BJ (cell line): ENCODE measurements at regions not wholly inside any gene's neighbourhood (a gene's known extent, or its start where the extent isn't known, plus 50 kb on each side); places are given as distances from the start of the nearest gene placed in this dataset.

Experiments used
- CTCF ChIA-PET: fragments of 350-600 bp; formaldehyde crosslinking; extraction: SDS; loops from one replicate; lab custom pipeline; 2021; ENCODE audit warnings: antibody characterized with exemption, inconsistent platforms; lab: Yijun Ruan, JAX
- POLR2A ChIA-PET: fragments of 300-600 bp; sonication (Branson Sonifier 250); formaldehyde crosslinking; extraction: SDS; loops from one replicate; lab custom pipeline; 2021; ENCODE audit warnings: antibody characterized with exemption; lab: Charles Lee
- DNase-seq: peaks from one replicate; pipeline ENCODE4 v3.0.0-alpha.2; 2011; ENCODE audit warnings: low read depth
- H3K27me3 ChIP-seq: 2 replicates; pipeline ENCODE4 v1.6.0; 2011; ENCODE audit warnings: low read length; ENCODE audit not compliant: control insufficient read depth, insufficient read depth
- H3K36me3 ChIP-seq: 2 replicates; pipeline ENCODE4 v1.5.1; 2011; ENCODE audit warnings: low read length; ENCODE audit not compliant: control insufficient read depth, insufficient read depth
- H3K4me3 ChIP-seq: 2 replicates; pipeline ENCODE4 v1.5.1; 2011; ENCODE audit warnings: low read depth, mild to moderate bottlenecking, control low read depth, low read length
- TF ChIP-seq, protein P1 (sequence below): IDR thresholded peaks from 2 replicates; pipeline ENCODE4 v1.5.1; 2011; ENCODE audit warnings: low read depth, mild to moderate bottlenecking, control low read depth, inconsistent platforms, low read length, moderate library complexity; ENCODE audit not compliant: insufficient read depth

DNA sequence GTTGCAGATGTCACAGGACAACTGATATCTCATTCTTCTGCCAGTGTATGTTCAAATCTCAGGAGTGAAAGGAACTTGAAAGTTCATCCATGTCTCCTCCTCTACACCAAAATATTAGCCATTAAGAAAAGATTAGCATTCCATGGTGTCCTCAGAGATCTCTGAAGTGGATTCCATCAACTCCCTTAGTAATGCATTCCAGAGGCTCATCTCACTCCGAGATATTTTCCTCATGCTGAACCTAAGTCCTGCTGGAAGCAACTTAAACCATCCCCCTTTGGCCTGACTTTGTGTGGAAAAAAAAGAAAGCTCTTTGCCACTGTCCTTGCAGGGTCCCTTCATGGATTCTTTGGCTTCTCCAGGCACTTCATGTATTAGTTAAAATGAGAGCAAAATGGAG, 155.7 kb upstream of the ZNF462 start:
- ChIA-PET CTCF (interaction anchor here (1.4 kb wide), 1 partner anchor 68 kb away, joined by 3 read pairs; no protein-coding TSS in a partner anchor), POLR2A (no interaction called here)
- Histone ChIP-seq H3K4me3 (no peak overlapping the region), H3K36me3 (no peaks in the 10 kb centered on the region), H3K27me3 (no peaks in the 10 kb centered on the region)
- no peak for DNase-seq
- TF ChIP-seq, protein P1, sequence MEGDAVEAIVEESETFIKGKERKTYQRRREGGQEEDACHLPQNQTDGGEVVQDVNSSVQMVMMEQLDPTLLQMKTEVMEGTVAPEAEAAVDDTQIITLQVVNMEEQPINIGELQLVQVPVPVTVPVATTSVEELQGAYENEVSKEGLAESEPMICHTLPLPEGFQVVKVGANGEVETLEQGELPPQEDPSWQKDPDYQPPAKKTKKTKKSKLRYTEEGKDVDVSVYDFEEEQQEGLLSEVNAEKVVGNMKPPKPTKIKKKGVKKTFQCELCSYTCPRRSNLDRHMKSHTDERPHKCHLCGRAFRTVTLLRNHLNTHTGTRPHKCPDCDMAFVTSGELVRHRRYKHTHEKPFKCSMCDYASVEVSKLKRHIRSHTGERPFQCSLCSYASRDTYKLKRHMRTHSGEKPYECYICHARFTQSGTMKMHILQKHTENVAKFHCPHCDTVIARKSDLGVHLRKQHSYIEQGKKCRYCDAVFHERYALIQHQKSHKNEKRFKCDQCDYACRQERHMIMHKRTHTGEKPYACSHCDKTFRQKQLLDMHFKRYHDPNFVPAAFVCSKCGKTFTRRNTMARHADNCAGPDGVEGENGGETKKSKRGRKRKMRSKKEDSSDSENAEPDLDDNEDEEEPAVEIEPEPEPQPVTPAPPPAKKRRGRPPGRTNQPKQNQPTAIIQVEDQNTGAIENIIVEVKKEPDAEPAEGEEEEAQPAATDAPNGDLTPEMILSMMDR = no peak

DNA sequence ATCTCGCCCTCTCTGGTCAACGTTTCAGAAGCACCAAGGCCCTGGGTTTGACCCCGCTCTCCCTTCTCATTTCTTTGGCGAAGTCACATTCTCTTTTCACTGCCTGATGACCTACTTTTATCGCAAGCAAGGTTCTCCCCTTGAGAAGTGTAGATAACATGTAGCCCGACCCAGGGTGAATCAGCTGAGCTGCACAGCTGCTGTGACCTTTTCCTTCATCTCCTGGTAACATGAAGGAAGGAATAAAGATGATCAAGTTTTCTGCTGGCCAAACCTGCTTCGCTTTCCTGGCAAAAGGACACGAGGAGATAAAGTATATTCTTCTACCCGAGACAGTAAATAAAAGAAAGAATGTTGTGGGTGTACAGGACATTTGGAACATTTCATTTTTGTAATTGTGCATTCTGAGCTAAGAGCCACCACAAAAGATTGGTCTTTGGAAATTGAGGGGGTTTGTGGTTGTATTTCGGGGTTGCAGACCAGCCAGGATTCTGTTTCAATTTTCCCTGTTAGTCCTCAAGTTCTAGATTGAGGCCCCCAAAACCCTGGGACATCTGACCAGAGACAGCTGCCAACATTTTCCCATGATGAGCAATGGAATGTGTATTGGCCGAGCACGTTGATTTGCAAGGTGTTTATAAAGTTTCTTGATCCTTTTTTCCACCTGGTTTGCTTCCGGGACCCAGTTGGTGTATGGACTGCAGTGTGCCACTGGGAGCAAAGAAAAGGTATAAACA, 155.1 kb upstream of the ZNF462 start:
- no peak for DNase-seq

DNA sequence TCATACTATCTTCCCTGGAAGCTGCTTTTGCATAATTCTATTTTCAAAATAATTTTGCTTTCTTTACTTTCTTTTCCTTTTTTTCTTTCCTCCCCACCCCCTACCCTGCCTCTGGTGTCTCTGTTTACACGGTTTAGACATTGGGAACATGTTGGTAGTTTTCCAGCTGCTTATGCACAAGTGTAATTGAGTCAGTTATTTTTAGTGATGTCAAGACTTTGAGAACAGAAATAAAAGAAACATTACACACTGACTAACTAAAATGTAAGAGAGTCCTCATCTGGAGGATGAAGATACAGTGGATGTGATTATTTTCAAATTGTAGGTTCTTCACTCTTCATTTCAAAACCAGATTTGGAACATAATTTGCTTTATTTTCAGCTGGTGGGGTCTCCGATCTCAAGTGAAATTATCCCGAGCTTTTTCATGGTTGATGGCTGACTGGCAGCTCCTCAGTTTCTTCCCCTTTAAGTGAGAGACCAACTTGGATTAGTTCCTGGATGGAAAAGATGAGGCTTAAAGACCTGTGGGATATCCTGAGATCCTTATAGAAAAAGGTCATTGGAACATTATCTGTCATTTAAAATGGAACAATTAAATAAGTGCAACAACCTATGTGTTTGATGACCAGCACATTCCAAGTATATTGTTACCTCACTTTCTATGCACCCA, 154.4 kb upstream of the ZNF462 start:
- no peak overlapping the region for H3K4me3 ChIP-seq
- TF ChIP-seq, protein P1 = no peak
- no peaks in the 10 kb centered on the region for H3K27me3 ChIP-seq
- ChIA-PET CTCF (interaction anchor here (0.7 kb wide), 1 partner anchor 11 kb away, joined by 3 read pairs; no protein-coding TSS in a partner anchor), POLR2A (no interaction called here)
- H3K36me3 ChIP-seq = no peaks in the 10 kb centered on the region
- no peak for DNase-seq

More for the DNA sequence above, 155.1 kb upstream of the ZNF462 start:
- TF ChIP-seq, protein P1 = no peak
- Histone ChIP-seq H3K36me3 (no peaks in the 10 kb centered on the region), H3K4me3 (no peak overlapping the region), H3K27me3 (no peaks in the 10 kb centered on the region)
- ChIA-PET POLR2A (no interaction called here), CTCF (interaction anchor here (1.4 kb wide), 1 partner anchor 67 kb away, joined by 3 read pairs; no protein-coding TSS in a partner anchor)

DNA sequence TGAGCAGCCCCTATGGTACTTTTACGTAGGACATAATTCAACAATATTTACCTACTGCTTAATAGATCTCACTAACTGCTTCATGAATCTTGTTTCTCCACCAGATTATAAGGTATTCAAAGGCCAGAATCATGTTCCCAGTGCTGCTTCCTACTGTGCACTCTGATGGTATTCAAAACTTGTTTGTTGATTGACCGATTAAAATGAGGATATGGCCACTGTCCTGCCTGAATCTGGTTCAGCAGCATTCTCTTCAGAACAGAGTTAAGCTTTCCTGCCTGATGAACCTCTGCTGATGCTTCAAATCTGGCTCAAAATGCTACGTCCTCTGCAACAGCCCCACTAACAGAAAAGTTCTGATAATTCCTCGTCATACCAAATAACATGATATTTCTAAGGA, 150.7 kb upstream of the ZNF462 start:
- CTCF ChIA-PET = no interaction called here
- TF ChIP-seq, protein P1 = no peak
- no peak for DNase-seq
- H3K4me3 ChIP-seq = no peak overlapping the region
- no peaks in the 10 kb centered on the region for H3K36me3 ChIP-seq
- no peaks in the 10 kb centered on the region for H3K27me3 ChIP-seq
- POLR2A ChIA-PET = no interaction called here

DNA sequence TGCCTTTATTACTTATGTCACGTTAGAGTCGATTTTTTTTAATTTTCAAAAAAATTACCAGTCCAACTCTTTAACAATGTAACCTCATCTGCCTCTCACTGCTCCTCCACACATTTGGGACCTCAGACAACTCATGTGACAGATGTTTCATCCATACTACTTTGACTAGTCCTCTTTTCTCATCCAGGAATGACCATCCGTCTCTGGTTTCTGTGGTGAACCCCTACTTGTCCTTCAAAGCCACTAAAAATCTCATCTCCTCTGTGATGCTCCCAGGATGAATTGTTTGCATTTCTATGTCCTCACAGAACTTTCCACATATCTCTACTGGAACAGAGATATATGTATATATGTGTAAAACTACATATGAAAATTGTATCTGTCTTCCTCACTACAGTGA, 149.8 kb upstream of the ZNF462 start:
- Histone ChIP-seq H3K27me3 (no peaks in the 10 kb centered on the region), H3K4me3 (no peak overlapping the region), H3K36me3 (no peaks in the 10 kb centered on the region)
- TF ChIP-seq, protein P1 = no peak
- no peak for DNase-seq
- POLR2A ChIA-PET = no interaction called here
- CTCF ChIA-PET = no interaction called here
